ENCODE measurements at regions not wholly inside any gene's neighbourhood (a gene's known extent, or its start where the extent isn't known, plus 50 kb on each side); places are given as distances from the start of the nearest gene placed in this dataset.

DNA sequence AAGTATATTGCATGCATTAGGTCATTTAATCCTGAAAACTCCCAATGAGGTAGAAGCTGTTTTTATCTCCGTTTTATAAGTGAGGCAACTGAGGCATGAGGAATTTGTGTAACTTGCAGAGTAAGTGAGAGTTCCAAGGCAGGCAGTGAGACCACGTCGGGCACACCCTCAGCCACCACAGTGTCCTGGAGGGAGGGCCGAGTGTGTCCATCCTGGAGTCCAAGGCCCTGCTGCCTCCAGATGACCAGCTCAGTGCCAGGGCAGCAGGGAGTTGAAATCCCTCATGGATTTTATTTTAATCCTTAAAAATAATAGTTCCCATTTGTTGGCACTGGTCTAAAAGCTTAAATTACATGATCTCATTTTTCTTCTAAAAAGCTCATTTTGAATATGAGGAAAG is 104.6 kb upstream of the SMIM23 start:
- Histone ChIP-seq H3K4me1 (ENCODE audit: insufficient read depth, low read length) (no peaks in the 10 kb centered on the region), H3K79me2 (ENCODE audit: insufficient read depth, low read length) (no peaks in the 10 kb centered on the region), H3K9me3 (ENCODE audit: low read depth, low read length) (no peaks in the 10 kb centered on the region), H2AFZ (ENCODE audit: low read length) (no peak overlapping the region), H3K36me3 (ENCODE audit: insufficient read depth, low read length) (no peaks in the 10 kb centered on the region), H3K27me3 (ENCODE audit: insufficient read depth, low read length) (peaks cover 25% of the 10 kb centered on the region), H3K4me3 (ENCODE audit: insufficient read depth, low read length) (no peak overlapping the region), H3K4me2 (ENCODE audit: insufficient read depth, low read length) (no peak overlapping the region), H4K20me1 (ENCODE audit: insufficient read depth, low read length) (no peaks in the 10 kb centered on the region), H3K27ac (ENCODE audit: low read depth, low read length) (no peak overlapping the region)
- TF ChIP-seq, protein P1, sequence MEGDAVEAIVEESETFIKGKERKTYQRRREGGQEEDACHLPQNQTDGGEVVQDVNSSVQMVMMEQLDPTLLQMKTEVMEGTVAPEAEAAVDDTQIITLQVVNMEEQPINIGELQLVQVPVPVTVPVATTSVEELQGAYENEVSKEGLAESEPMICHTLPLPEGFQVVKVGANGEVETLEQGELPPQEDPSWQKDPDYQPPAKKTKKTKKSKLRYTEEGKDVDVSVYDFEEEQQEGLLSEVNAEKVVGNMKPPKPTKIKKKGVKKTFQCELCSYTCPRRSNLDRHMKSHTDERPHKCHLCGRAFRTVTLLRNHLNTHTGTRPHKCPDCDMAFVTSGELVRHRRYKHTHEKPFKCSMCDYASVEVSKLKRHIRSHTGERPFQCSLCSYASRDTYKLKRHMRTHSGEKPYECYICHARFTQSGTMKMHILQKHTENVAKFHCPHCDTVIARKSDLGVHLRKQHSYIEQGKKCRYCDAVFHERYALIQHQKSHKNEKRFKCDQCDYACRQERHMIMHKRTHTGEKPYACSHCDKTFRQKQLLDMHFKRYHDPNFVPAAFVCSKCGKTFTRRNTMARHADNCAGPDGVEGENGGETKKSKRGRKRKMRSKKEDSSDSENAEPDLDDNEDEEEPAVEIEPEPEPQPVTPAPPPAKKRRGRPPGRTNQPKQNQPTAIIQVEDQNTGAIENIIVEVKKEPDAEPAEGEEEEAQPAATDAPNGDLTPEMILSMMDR (IDR thresholded peaks at IDR 0.05; ENCODE audit: extremely low read depth, low read depth, low read length): no peak
- DNase-seq (ENCODE audit: insufficient read length, low spot score, missing footprints): no peak

- Histone ChIP-seq H3K9me3 (ENCODE audit: low read depth, low read length) (no peaks in the 10 kb centered on the region), H3K4me1 (ENCODE audit: insufficient read depth, low read length) (no peaks in the 10 kb centered on the region), H3K4me2 (ENCODE audit: insufficient read depth, low read length) (no peak overlapping the region), H3K4me3 (ENCODE audit: insufficient read depth, low read length) (no peak overlapping the region), H3K27ac (ENCODE audit: low read depth, low read length) (no peak overlapping the region), H2AFZ (ENCODE audit: low read length) (no peak overlapping the region), H3K36me3 (ENCODE audit: insufficient read depth, low read length) (no peaks in the 10 kb centered on the region), H3K27me3 (ENCODE audit: insufficient read depth, low read length) (peaks cover 25% of the 10 kb centered on the region), H4K20me1 (ENCODE audit: insufficient read depth, low read length) (no peaks in the 10 kb centered on the region), H3K79me2 (ENCODE audit: insufficient read depth, low read length) (no peaks in the 10 kb centered on the region)
- TF ChIP-seq, protein P1 (IDR thresholded peaks at IDR 0.05; ENCODE audit: extremely low read depth, low read depth, low read length): no peak
- no peak for DNase-seq (ENCODE audit: insufficient read length, low spot score, missing footprints)
Measured at GRCh38 chr5:171681677-171682076, 103.9 kb upstream of the SMIM23 start.

DNA sequence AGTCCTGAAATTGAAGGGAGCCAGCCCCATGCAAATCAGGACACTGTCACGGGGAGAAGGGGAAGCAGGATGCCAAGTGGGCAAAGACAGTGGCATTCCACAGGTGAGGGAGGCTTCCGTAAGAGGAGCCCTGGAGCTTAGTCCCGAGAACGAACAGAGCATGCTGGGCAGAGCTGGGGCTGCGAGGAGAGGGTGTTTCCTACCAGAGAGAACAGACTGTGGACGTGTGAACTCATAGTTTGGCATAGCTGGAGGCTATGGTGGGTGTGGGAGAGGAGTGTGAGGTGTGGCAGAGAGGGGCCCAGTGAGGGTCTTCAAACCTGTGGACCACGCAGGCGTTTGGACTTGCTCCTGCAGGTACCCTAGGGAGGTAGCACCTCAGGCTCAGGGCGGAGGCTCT is 102.8 kb upstream of the SMIM23 start:
- TF ChIP-seq, protein P1 (IDR thresholded peaks at IDR 0.05; ENCODE audit: extremely low read depth, low read depth, low read length): no peak
- Histone ChIP-seq H4K20me1 (ENCODE audit: insufficient read depth, low read length) (no peaks in the 10 kb centered on the region), H3K9me3 (ENCODE audit: low read depth, low read length) (no peaks in the 10 kb centered on the region), H3K36me3 (ENCODE audit: insufficient read depth, low read length) (no peaks in the 10 kb centered on the region), H2AFZ (ENCODE audit: low read length) (no peak overlapping the region), H3K79me2 (ENCODE audit: insufficient read depth, low read length) (no peaks in the 10 kb centered on the region), H3K27ac (ENCODE audit: low read depth, low read length) (no peak overlapping the region), H3K4me2 (ENCODE audit: insufficient read depth, low read length) (no peak overlapping the region), H3K4me1 (ENCODE audit: insufficient read depth, low read length) (no peaks in the 10 kb centered on the region), H3K27me3 (ENCODE audit: insufficient read depth, low read length) (peaks cover 22% of the 10 kb centered on the region), H3K4me3 (ENCODE audit: insufficient read depth, low read length) (no peak overlapping the region)
- no peak for DNase-seq (ENCODE audit: insufficient read length, low spot score, missing footprints)

DNA sequence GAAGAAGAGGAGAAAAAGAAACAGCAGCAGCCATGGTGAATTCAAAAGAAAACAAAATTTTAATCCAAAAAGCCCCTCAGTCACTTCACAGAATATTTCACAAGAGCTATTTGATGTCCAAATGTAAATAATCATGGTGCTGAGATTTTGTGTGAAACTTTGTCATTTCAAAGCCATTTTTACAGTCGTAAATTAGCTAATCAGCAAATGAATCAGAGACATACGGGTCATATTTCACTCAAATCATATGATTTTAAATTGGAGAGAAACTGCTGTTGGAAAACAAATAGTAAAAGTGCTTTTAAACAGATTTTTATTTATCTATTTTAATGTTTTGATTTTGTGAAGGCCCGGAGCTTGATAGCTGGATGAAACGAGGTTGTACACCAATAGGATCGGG is 101.4 kb upstream of the SMIM23 start:
- H3K4me2 ChIP-seq (ENCODE audit: insufficient read depth, low read length): no peak overlapping the region
- TF ChIP-seq, protein P1 (IDR thresholded peaks at IDR 0.05; ENCODE audit: extremely low read depth, low read depth, low read length): no peak

More for the DNA sequence above, 101.4 kb upstream of the SMIM23 start:
- Histone ChIP-seq H3K4me3 (ENCODE audit: insufficient read depth, low read length) (no peak overlapping the region), H4K20me1 (ENCODE audit: insufficient read depth, low read length) (no peaks in the 10 kb centered on the region), H2AFZ (ENCODE audit: low read length) (no peak overlapping the region), H3K4me1 (ENCODE audit: insufficient read depth, low read length) (no peaks in the 10 kb centered on the region), H3K27me3 (ENCODE audit: insufficient read depth, low read length) (peaks cover 25% of the 10 kb centered on the region), H3K36me3 (ENCODE audit: insufficient read depth, low read length) (no peaks in the 10 kb centered on the region), H3K79me2 (ENCODE audit: insufficient read depth, low read length) (no peaks in the 10 kb centered on the region), H3K9me3 (ENCODE audit: low read depth, low read length) (no peaks in the 10 kb centered on the region), H3K27ac (ENCODE audit: low read depth, low read length) (no peak overlapping the region)
- no peak for DNase-seq (ENCODE audit: insufficient read length, low spot score, missing footprints)
